ENCODE measurements at regions not wholly inside any gene's neighbourhood (a gene's known extent, or its start where the extent isn't known, plus 50 kb on each side); places are given as distances from the start of the nearest gene placed in this dataset.
"Not testable (repeated sequence)": the region's sequence is repeated elsewhere in the genome, so short reads cannot be mapped to it uniquely, and the experiment has no call there.

GRCh38 chr7:159207393-159207792 is 62.7 kb upstream of the VIPR2 start:
- Mint-ChIP-seq H3K27ac (no peak overlapping the region), H3K4me3 (no peak overlapping the region), H3K27me3 (no peaks in the 10 kb centered on the region), H3K36me3 (no peaks in the 10 kb centered on the region), H3K4me1 (no peaks in the 10 kb centered on the region), H3K9me3 (no peaks in the 10 kb centered on the region)

- H3K9me3 Mint-ChIP-seq: no peaks in the 10 kb centered on the region
- no peaks in the 10 kb centered on the region for H3K27me3 Mint-ChIP-seq
- no peaks in the 10 kb centered on the region for H3K36me3 Mint-ChIP-seq
- H3K4me3 Mint-ChIP-seq: no peak overlapping the region
- no peaks in the 10 kb centered on the region for H3K4me1 Mint-ChIP-seq
- no peak overlapping the region for H3K27ac Mint-ChIP-seq
Observed at GRCh38 chr7:159205833-159206232, 61.2 kb upstream of the VIPR2 start.

- Mint-ChIP-seq H3K27ac (no peak overlapping the region), H3K9me3 (no peaks in the 10 kb centered on the region), H3K4me1 (no peaks in the 10 kb centered on the region), H3K4me3 (no peak overlapping the region), H3K27me3 (no peaks in the 10 kb centered on the region), H3K36me3 (no peaks in the 10 kb centered on the region)
Observed at GRCh38 chr7:159204664-159205063, 60.0 kb upstream of the VIPR2 start.

GRCh38 chr7:159203253-159203652 is 58.6 kb upstream of the VIPR2 start:
- H3K27me3 Mint-ChIP-seq, H3K4me1 Mint-ChIP-seq, H3K27ac Mint-ChIP-seq, H3K9me3 Mint-ChIP-seq, H3K36me3 Mint-ChIP-seq, H3K4me3 Mint-ChIP-seq: not testable (repeated sequence)

GRCh38 chr7:159201722-159202330 is 57.2 kb upstream of the VIPR2 start:
- no peak overlapping the region for H3K27ac Mint-ChIP-seq
- no peaks in the 10 kb centered on the region for H3K36me3 Mint-ChIP-seq
- H3K4me3 Mint-ChIP-seq: no peak overlapping the region
- peaks cover 0 to 8% (median 6%) of the 10 kb centered on the region in 3 donors for H3K4me1 Mint-ChIP-seq
- peaks cover 0 to 1% (median 0%) of the 10 kb centered on the region in 3 donors for H3K9me3 Mint-ChIP-seq
- H3K27me3 Mint-ChIP-seq: no peaks in the 10 kb centered on the region

- no peak overlapping the region for H3K4me3 Mint-ChIP-seq
- H3K9me3 Mint-ChIP-seq: peaks cover 0 to 1% (median 0%) of the 10 kb centered on the region in 3 donors
- H3K36me3 Mint-ChIP-seq: no peaks in the 10 kb centered on the region
- no peaks in the 10 kb centered on the region for H3K27me3 Mint-ChIP-seq
- H3K27ac Mint-ChIP-seq: no peak overlapping the region
- H3K4me1 Mint-ChIP-seq: peaks cover 0 to 14% (median 9%) of the 10 kb centered on the region in 3 donors
Observed at GRCh38 chr7:159200421-159200820, 55.8 kb upstream of the VIPR2 start.

GRCh38 chr7:159198016-159198724 is 53.5 kb upstream of the VIPR2 start:
- Mint-ChIP-seq H3K36me3 (no peaks in the 10 kb centered on the region), H3K27ac (no peak overlapping the region), H3K9me3 (peaks cover 0 to 1% (median 0%) of the 10 kb centered on the region in 3 donors), H3K4me1 (peaks cover 0 to 14% (median 9%) of the 10 kb centered on the region in 3 donors), H3K4me3 (peak overlapping the region in 1 of 4 donors; percentile 77), H3K27me3 (no peaks in the 10 kb centered on the region)

GRCh38 chr7:159197066-159197975 is 52.7 kb upstream of the VIPR2 start:
- Mint-ChIP-seq H3K36me3 (no peaks in the 10 kb centered on the region), H3K27me3 (no peaks in the 10 kb centered on the region), H3K4me3 (peak overlapping the region in 3 of 4 donors; percentile 42 to 82 (median 48)), H3K9me3 (peaks cover 0 to 1% (median 0%) of the 10 kb centered on the region in 3 donors), H3K4me1 (peaks cover 0 to 14% (median 9%) of the 10 kb centered on the region in 3 donors), H3K27ac (peak overlapping the region in 1 of 3 donors; percentile 67)

GRCh38 chr7:159196584-159196983 is 51.9 kb upstream of the VIPR2 start:
- Mint-ChIP-seq H3K27me3 (peaks cover 2% of the 10 kb centered on the region), H3K27ac (no peak overlapping the region), H3K9me3 (peaks cover 0 to 1% (median 0%) of the 10 kb centered on the region in 3 donors), H3K4me3 (peak overlapping the region in 1 of 4 donors; percentile 82), H3K4me1 (peaks cover 0 to 14% (median 9%) of the 10 kb centered on the region in 3 donors), H3K36me3 (no peaks in the 10 kb centered on the region)

GRCh38 chr7:159195946-159196345 is 51.3 kb upstream of the VIPR2 start:
- peaks cover 2% of the 10 kb centered on the region for H3K27me3 Mint-ChIP-seq
- H3K4me1 Mint-ChIP-seq: peaks cover 0 to 14% (median 9%) of the 10 kb centered on the region in 3 donors
- H3K9me3 Mint-ChIP-seq: peaks cover 0 to 3% (median 0%) of the 10 kb centered on the region in 3 donors
- no peaks in the 10 kb centered on the region for H3K36me3 Mint-ChIP-seq
- no peak overlapping the region for H3K27ac Mint-ChIP-seq
- H3K4me3 Mint-ChIP-seq: peak overlapping the region in 1 of 4 donors; percentile 60

Measured in IgD-negative memory B cell (primary cell).